HG02870 (cell line): ENCODE measurements at regions not wholly inside any gene's neighbourhood (a gene's known extent, or its start where the extent isn't known, plus 50 kb on each side); places are given as distances from the start of the nearest gene placed in this dataset.
"Not testable (repeated sequence)": the region's sequence is repeated elsewhere in the genome, so short reads cannot be mapped to it uniquely, and the experiment has no call there.

Source experiments
- ATAC-seq: cut with Tn5 transposase; IDR thresholded peaks from one replicate; pipeline ENCODE4 v1.9.1; 2021; ENCODE audit warnings: mild to moderate bottlenecking, moderate library complexity; ENCODE audit not compliant: unreplicated experiment

DNA sequence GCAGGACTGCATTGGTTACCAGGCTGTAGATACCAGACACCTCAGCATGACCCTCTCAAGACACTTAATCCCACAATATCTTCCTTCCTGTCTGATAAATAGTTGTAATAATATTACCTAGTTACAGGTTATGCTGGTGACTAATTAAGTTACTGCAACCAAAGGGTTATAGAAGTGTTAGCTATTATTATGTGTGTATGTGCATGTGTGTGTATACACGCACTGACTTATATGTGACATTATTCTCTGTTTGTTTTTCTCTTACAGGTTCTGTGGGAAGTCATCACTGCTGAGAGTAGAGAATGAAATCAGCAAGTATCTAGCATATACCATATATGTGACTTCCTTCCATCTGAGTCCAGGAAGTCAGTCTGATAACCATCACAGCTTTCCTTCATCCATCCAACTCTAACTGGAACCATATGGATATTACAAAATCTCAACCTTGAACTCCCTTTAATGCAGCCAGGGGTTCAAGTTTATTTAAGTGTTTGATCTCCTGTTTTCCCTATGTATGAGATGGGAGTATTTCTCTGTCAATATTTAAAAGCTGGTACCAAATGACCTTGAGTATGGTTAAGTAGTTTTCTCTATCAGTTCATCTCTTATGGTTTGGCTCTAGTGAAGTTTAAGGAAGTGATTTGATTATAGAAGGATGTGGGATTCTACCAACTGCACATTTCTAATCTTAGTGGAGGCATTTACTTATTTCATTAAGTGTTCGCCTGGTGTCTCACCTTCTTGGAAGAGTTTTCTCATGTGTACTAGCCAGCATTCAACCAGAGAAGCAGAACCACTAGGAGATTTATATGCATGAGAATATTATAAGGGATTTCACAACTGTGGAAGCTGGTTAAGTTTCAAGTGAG lies 313.2 kb downstream of the HIVEP2 start:
- no peak for ATAC-seq

DNA sequence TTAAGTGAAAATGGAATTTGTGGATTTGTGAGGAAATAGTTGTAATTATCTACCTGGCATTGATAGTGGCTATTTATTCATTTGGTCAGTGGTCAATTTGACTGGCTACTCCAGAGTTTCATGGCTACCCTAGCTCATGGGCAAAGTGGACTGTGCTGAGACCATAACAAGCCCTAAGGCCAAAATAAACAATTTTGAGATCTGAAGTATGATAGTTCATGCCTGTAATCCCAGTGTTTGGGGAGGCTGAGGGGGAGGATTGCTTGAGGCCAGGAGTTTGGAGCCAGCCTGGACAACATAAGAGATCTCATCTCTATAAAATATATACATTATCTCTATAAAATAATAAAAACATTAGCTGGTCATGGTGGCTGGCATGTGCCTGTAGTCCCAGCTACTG lies 311.7 kb downstream of the HIVEP2 start:
- ATAC-seq, result no peak

DNA sequence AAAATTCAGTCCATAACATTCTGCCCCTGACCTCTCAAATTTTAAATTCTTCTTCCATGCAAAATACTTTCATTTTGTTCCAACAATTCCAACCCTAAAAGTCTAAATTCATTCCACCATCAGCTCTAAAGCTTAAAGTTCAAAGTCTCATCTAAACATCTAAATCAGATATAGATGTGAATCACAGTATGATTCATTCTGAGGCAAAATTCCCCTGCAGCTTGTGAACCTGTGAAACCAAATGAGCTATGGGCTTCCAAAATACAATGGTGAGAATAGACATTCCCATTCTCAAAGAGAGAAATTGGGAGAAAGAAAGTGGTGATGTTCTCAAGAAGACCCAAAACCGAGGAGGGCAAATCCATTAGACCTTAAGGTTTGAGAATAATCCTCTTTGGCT lies 309.8 kb downstream of the HIVEP2 start:
- no peak for ATAC-seq

DNA sequence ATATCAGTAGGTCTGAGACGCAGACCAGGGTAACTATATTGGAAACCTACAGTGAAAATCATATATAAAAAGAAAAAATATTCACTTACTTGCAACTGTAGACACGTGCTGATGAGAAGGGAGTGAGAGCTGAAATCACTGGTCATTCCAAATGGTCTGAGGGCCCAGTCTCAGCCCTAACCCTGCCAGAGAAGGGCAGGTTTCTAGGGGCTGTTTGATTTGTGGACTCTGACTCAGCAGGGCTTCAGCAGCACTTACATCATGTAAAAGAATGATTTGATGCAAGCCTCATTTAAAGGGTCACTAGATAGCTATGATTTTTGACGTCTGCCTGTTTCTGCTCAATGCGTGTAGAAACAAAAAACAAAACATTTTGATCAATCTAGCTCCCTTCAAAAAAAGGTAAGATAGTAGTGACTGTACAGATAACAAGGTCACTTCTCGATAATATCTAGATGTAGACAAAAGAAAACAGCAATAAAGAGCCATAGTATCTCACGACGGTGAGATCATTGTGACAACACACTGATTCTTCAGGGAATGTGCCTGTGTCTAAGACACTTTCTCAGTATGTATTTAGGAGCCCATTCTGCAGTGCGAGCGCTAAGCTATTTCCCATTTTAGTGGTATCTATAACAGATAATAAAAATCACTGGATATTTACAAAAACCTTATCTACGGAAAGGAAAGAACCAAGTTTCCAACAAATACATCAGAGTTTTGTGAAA lies 307.2 kb downstream of the HIVEP2 start:
- no peak for ATAC-seq

DNA sequence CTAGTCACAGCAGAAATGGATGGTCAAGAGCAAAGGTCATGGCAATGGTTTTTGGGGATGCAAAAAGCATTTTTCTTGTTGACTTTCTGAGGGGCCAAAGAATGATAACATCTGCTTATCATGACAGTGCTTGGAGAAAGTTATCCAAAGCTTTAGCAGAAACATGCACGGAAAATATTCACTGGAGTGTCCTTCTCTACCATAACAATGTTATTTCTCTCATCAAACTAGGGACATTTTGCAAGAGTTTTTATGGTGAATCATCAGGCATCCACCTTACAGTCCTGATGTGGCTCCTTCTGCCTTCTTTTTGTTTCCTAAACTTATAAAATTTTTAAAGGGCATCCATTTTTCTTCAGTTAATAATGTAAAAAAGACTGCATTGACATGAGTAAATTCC lies 302.3 kb downstream of the HIVEP2 start:
- no peak for ATAC-seq

DNA sequence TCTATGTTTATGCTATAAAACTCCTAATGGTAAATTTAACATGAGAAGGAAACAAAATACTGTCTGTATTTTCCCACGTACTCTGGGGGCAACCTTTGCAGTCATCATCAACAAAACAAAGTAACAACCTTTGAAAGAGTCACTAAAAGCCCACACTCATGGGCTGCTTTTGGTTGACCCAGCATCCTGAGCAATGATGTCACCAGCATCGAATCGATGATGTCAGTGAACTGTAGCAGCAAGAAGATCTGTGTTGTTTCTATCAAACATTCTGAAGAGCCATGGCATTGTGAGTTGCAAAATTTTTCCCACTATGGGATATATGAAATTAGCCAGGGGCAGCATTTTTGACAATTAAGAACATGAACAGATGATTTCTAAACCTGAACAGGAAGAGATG lies 300.1 kb downstream of the HIVEP2 start:
- no peak for ATAC-seq

DNA sequence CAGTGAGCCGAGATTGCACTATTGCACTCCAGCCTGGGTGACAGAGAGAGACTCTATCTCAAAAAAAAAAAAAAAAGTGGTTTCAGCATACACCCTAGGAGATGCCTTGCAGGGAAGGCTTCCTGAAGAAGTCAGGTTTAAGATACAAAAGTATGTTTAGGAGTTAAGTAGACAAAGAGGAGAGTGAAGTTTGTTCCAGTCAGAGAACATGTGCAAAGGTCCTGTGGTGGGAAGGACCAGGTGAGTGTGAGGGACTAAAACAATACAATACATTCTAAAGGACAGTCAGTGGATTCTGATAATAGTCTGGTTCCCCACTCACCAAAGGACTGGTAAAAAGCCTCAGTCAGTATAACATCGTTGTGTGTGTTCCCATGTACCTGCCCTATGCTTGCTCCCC lies 299.3 kb downstream of the HIVEP2 start:
- ATAC-seq, result no peak

DNA sequence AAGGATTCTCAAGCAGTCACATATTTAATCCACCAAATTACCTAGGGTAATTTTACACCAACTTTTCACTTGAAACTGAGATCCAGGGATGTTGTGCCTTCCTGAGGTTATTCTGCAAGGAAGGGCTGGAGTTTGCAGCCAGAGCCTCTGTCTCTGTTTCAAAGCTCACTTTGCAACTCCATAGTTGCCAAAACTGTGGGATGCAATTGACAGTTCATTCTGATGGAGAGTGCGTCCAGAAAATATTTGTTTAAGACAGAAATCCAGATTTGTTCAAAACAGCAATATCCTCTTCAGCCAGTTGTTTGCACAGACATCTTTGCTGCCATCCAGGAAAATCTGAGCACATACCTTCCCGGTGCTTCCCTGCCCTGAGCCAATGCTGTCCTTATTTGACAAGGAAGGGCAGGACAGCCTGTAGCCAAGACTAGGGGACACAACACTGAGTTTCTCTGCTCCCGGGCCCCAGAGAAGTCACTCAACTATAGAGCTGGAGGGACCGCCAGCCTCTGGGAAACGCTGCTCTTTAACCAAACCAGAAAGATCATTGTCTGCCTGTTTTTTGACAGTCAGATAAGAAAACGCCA lies 297.4 kb downstream of the HIVEP2 start:
- ATAC-seq, result no peak

DNA sequence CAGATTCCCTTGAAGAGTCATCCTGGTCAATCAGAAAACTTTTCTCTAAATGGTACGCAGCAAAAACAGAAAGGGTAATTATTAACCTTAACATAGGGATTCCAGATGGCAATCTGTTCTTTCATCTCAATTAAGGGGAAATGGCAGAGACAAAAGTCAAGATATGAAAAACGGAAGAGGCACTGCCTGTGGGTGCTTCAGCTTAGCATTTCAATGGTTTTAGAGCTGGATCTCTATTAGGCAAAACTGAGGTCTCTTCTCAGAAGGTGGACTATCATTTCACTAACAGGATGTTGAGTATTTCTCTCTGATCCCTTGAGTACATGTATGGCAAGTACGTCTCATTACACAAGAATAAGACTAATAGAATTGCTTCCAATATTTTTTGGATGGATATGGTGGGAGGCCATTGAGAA lies 296.9 kb downstream of the HIVEP2 start:
- ATAC-seq, result no peak

DNA sequence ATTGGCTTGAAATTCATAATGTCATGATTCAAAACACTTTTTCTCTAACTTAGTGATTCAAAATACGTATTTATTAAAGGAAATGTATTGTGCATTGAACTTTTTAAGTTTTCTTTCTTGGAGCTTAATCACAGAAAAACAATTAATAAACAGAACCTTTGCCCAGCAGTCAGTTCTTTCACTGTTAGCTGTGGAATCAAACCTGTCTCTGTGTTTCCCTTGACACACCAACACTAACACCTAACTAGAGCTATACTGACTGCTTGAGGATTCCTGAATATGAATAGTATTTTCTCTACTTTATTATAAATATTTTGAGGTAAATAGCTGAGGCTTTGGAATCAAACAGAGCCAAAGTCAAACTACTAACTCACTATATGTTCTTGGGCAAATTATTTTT lies 296.4 kb downstream of the HIVEP2 start:
- no peak for ATAC-seq

DNA sequence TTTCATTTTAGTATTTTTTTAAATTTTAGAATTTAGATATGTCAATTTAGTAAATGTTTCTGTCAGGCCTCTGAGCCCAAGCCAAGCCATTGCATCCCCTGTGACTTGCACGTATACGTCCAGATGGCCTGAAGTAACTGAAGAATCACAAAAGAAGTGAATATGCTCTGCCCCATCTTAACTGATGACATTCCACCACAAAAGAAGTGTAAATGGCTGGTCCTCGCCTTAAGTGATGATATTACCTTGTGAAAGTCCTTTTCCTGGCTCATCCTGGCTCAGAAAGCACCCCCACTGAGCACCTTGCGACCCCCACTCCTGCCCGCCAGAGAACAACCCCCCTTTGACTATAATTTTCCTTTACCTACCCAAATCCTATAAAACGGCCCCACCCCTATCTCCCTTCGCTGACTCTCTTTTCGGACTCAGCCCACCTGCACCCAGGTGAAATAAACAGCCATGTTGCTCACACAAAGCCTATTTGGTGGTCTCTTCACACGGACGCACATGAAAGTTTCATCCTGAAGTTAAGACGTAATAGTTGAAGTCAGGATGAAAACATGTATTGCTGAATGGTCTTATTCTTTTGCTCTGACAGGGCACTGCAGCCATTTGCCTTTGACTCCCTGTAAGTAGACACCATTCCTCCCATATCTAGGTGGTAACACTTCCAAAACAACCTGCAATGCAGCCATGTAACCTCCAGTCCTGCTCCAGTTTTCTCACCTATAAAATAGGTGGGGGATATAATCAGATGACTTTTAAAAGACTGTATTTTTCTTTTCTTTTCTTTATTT lies 295.3 kb downstream of the HIVEP2 start:
- not testable (repeated sequence) for ATAC-seq

DNA sequence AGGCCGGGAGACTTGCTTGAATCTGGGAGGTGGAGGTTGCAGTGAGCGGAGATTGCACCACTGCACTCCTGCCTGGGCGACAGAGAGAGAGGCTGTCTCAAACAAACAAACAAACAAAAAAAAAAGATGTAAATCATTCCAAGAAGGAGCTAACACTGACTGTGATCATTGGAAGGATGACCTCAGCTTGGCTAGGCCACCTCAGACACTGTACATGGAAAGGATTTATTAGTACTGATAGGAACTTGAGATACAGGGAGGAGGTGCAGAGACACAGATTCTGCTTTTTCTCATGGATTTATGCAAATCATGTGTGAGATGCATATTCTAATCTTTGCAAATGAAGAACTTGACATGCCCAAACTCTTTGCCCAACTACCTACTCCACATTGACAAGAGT lies 293.6 kb downstream of the HIVEP2 start:
- ATAC-seq, result no peak

DNA sequence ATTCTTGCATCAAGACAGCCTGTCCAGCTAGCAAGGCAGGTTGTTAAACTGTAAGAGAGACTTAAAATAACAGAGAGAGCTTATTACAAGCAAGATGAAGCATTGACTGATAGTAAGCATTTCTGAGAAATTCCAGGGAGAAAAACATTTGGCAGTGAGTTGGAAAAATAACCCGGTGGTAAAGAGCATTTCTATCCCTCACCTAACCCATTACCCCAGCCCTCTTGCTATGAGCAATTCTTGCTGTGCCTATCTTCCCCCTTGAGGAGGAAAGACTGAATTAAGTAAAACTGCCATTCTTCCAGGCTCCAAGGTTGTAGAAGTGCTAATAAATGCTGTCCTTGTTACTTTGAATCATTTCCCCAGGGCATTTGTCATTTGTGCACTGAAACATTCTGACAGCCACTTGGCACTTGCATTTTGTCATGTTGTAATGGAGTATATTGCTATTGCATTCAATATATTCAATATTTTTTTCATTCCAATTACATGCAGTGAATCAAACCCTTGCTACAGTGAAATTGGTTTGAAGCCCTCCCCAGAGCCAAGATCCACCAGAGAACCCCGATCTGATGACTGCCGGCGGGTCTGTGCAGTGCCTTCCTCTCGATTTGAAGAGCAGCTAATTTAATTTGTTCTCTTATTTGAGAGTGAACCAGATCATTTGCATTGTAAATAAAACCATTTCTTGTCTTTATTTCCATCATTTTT lies 291.1 kb downstream of the HIVEP2 start:
- no peak for ATAC-seq

DNA sequence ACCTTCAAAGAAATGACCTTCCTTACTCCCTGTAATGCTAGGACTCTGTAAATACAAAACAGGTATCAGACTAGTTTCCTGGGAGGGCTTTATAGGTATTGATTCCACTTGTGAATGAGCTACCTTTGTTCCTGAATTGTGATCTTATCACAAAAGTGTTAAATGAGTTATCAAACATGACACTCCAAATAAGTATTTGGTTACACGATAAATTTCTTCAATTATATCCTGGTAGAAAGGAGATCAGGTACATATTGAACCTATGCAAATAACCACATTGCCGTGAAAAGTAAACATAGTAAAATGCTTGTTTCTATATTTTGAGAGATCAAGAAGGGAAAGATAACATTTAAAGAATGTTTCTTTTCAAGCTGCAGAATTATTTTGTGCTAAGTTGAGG lies 285.3 kb downstream of the HIVEP2 start:
- ATAC-seq, result no peak

DNA sequence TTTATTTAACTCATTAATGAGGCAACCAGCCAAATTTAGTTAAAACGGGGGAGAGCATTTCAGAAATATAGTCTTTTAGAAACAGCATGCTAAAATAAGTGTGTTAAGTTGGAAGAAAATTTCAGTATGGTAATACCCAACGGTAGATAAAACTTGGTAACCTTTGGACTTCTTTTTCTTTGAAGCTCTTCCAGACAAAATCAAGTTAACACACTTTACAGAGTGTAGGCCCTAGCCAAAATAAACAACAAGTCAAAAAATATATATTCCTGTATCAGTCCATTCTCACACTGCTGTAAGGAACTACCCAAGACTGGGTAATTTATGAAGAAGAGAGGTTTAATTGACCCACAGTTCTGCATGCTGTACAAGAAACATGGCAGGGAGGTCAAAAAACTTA lies 279.6 kb downstream of the HIVEP2 start:
- no peak for ATAC-seq

DNA sequence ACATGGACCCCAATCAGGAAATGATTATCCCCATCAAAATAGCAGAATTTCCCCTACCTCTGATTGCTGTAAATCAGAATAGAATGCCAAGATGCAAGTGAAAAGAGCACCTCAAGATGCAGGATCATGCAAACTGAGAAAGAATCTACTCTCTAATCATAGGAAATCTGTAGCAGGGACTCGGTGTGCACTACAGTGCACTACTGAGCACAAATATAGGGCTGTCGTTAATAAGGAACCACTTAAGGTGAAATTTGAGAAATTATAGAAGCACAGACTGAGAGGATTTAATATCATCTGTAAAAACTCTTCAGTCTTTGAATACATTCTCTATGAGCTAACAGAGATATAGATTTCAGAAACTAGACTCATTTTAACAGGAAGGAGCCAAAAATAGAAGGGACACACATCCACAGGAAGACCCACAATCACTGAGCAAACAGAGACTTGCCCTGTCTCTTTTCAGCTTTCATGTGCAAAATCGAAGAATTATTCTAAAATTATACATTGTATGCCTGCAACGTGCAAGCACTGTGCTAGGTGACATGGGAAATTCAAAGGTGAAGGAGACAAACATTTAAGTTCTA lies 278.3 kb downstream of the HIVEP2 start:
- ATAC-seq, result no peak

DNA sequence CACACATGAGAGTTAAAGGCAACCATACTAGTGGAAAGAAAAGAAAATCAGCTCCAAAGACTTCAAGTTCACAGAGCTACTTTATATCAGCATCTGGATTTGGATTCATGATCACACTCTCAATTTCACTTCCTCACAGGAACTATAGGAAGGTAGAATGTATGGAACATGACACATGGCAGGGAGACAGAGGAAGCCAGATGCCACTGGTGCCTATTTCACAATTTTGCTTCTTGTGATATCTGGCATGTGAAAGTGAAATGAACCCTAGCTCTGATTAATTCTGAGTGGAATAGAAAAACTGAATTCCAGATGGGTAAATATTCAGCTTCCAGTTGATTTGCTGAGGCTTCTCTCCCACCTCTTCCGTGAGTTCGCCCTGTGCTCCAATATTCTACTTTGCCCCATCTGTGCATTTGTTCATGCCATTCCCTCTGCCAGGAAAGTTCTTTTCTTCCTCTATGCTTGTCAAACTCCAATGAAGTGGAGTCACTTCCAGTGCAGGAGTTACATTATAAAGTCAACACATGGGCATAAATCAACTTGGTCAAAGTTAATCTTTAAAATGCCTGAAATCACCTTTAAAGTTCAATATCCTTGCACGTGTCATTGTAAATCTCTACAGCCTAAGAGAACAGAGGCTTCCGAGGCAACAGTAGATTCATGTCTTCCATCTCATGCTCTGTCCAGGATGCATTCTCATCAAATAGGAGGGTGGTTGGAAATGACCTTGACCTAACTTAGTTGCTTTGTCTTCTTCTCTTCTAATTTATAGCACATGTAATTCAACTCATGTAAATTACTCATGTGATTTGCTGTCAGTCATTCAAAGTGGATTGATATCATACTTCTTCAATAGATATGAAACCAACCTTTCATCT lies 275.3 kb downstream of the HIVEP2 start:
- ATAC-seq, result no peak

DNA sequence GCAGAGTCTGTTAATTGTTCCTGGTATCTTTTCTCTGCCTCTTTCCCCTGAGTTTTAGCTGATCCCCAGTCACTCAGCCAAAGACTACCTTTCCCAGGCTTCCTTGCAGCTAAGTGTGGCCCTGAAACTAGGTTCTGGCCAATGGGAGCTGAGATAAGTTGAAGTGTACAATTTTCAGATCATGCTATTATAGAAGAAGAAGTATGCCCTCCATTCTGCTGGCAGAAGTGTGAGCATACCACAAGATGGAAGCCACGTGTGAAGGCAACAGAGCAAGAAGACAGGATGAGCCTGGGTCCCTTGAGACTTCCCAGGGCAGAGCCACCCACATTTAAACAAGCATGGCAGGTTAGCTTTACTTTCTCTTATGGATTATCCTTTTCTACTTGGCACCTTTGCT lies 273.2 kb downstream of the HIVEP2 start:
- peak; percentile 78 for ATAC-seq

DNA sequence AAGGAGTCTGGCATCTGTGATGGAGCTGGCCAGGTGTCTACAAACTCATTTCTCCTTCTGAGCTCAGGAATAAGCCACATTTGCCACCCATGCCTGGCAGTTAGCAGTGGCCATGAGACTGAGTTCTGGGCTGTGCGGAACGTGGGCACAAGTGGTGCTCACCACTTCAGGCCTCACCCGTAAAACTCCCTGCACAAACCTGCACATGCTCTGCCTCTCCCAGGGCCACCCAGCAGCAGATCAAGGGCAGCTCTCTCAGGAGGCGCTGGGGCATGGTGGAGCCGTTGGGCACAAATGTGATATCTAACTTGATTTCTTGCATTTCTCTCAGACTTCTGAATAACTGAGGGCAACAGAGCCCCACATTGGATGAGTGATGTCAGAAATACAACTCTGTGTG lies 269.5 kb downstream of the HIVEP2 start:
- ATAC-seq, result no peak
